PC-3 (cell line): ENCODE measurements at regions not wholly inside any gene's neighbourhood (a gene's known extent, or its start where the extent isn't known, plus 50 kb on each side); places are given as distances from the start of the nearest gene placed in this dataset.

Experiments
- CTCF ChIP-seq: fragments of 300-600 bp; sonication (generic); conservative IDR thresholded peaks from 2 replicates; pipeline ENCODE4 v1.5.1; 2017; ENCODE audit warnings: antibody characterized with exemption, low read depth, mild to moderate bottlenecking, low read length
- EZH2 ChIP-seq: fragments of 300-600 bp; sonication (generic); IDR thresholded peaks from one replicate; pipeline ENCODE4 v1.6.1; 2017; ENCODE audit warnings: antibody characterized with exemption, mild to moderate bottlenecking, low read length; ENCODE audit not compliant: unreplicated experiment
- EZH2phosphoT487 ChIP-seq: fragments of 300-600 bp; sonication (generic); IDR thresholded peaks from 2 replicates; pipeline ENCODE4 v1.6.1; 2018; ENCODE audit warnings: mild to moderate bottlenecking, antibody characterized with exemption, low read length, borderline replicate concordance

- TF ChIP-seq EZH2phosphoT487 (no peak), CTCF (no peak), EZH2 (no peak)
Observed at GRCh38 chr5:26569241-26569928, 469.0 kb downstream of the CDH9 start.
